ENCODE measurements at regions not wholly inside any gene's neighbourhood (a gene's known extent, or its start where the extent isn't known, plus 50 kb on each side); places are given as distances from the start of the nearest gene placed in this dataset.

GRCh38 chr16:59213952-59214351 is 479.8 kb upstream of the GOT2 start:
- TF ChIP-seq CTCF (IDR thresholded peaks at IDR 0.05; ENCODE audit: insufficient read depth, low read length, poor library complexity, severe bottlenecking) (no peak), EZH2phosphoT487 (conservative IDR thresholded peaks at IDR 0.05; ENCODE audit: low read length) (no peak)

Measured in SU-DHL-6 (cell line).